CD4-positive, alpha-beta T cell (primary cell): ENCODE measurements at regions not wholly inside any gene's neighbourhood (a gene's known extent, or its start where the extent isn't known, plus 50 kb on each side); places are given as distances from the start of the nearest gene placed in this dataset.

Source experiments
- ATAC-seq: fragments of 200-7000 bp; cut with Tn5 transposase; one replicate; pipeline ENCODE4 v1.10.0; 2022; ENCODE audit warnings: mild to moderate bottlenecking; ENCODE audit not compliant: poor library complexity
- CTCF ChIA-PET: fragments of 350-600 bp; sonication (Branson Sonifier 250); formaldehyde crosslinking; loops from one replicate; lab custom pipeline; 2021; ENCODE audit warnings: antibody characterized with exemption, inconsistent platforms; lab: Charles Lee
- POLR2A ChIA-PET: fragments of 350-600 bp; sonication (Branson Sonifier 250); formaldehyde crosslinking; loops from one replicate; lab custom pipeline; 2021; ENCODE audit warnings: antibody characterized with exemption, inconsistent platforms; lab: Charles Lee
- DNase-seq, 14 experiments: peaks; one replicate each; pipeline ENCODE4 v3.0.0-alpha.2; 2013 to 2020; ENCODE audit warnings: mixed read lengths in 2 of 14
- H3K27ac ChIP-seq, 2 donors: one replicate each; pipeline versions ENCODE4 v1.5.1 to v1.7.0; 2013; ENCODE audit warnings: low read length in 2 of 2, low read depth in 1 of 2, mild to moderate bottlenecking in 1 of 2
- H3K27me3 ChIP-seq, 2 experiments: 1 replicate in 1 of 2; 2 replicates in 1 of 2; pipeline versions ENCODE4 v1.6.1 to v1.7.0; 2013; ENCODE audit warnings: low read length in 2 of 2, control low read depth in 1 of 2, mild to moderate bottlenecking in 1 of 2, moderate library complexity in 1 of 2; ENCODE audit not compliant: insufficient read depth in 2 of 2, control insufficient read depth in 1 of 2
- H3K36me3 ChIP-seq: one replicate; pipeline ENCODE4 v1.6.1; 2013; ENCODE audit warnings: low read length, control low read depth; ENCODE audit not compliant: insufficient read depth
- H3K4me1 ChIP-seq: one replicate; pipeline ENCODE4 v1.6.1; 2013; ENCODE audit warnings: low read length, control low read depth; ENCODE audit not compliant: insufficient read depth
- H3K4me3 ChIP-seq: one replicate; pipeline ENCODE4 v1.5.1; 2013; ENCODE audit warnings: mild to moderate bottlenecking, low read length, moderate library complexity
- H3K9me3 ChIP-seq, 2 experiments: 1 replicate in 1 of 2; 2 replicates in 1 of 2; pipeline versions ENCODE4 v1.6.1 to v1.7.0; 2013; ENCODE audit warnings: low read length in 2 of 2, mild to moderate bottlenecking in 2 of 2, control low read depth in 1 of 2, moderate library complexity in 1 of 2; ENCODE audit not compliant: control insufficient read depth in 1 of 2, insufficient read depth in 1 of 2
- H3K27ac Mint-ChIP-seq: one replicate; pipeline ENCODE4 v1.8.0; 2020; ENCODE audit warnings: mixed read lengths
- H3K27me3 Mint-ChIP-seq: one replicate; pipeline ENCODE4 v1.8.0; 2021; ENCODE audit warnings: mixed read lengths
- H3K36me3 Mint-ChIP-seq: one replicate; pipeline ENCODE4 v1.8.0; 2021; ENCODE audit warnings: low read depth, mixed read lengths
- H3K4me1 Mint-ChIP-seq: one replicate; pipeline ENCODE4 v1.8.0; 2021; ENCODE audit warnings: low read depth, mixed read lengths
- H3K4me3 Mint-ChIP-seq: one replicate; pipeline ENCODE4 v1.8.0; 2020; ENCODE audit warnings: mild to moderate bottlenecking, mixed read lengths
- H3K9me3 Mint-ChIP-seq: one replicate; pipeline ENCODE4 v1.8.0; 2020; ENCODE audit warnings: mixed read lengths
- CTCF ChIP-seq: fragments of 200-600 bp; IDR thresholded peaks from one replicate; pipeline ENCODE4 v1.8.0; 2022; ENCODE audit warnings: antibody characterized with exemption, mild to moderate bottlenecking
- intact Hi-C, 2 experiments: fragments of 100-400 bp; cut with DNase I in 1 of 2; cut with micrococcal nuclease in 1 of 2; formaldehyde crosslinking; loops; one replicate each; pipeline versions ENCODE4 v1.15.1 to v1.9.0; 2023 to 2025; cut with DNase I, micrococcal nuclease

DNA sequence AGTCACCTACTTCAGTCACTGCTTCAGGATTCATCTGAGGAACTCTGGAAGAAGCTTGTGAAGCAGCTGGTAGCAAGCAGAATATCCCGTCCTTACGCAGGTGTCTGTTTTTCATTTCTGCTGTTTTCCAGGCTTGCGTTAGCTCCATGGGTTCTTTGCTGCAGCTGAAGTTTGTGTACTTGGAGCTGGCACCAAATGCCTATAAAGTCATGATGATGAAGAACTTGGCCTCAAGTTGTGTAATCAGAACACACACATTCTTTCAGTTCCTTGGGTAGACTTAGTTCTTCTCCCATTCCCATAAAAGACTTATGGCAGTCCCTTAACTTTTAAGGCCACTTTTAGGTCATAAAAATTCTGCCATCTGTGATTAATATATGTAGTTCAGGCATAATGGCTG is 116.7 kb downstream of the LRRC70 start:
- Mint-ChIP-seq H3K4me1 (peaks cover 3% of the 10 kb centered on the region), H3K36me3 (no peaks in the 10 kb centered on the region), H3K9me3 (no peaks in the 10 kb centered on the region), H3K27ac (no peak overlapping the region), H3K4me3 (no peak overlapping the region), H3K27me3 (no peaks in the 10 kb centered on the region)
- POLR2A ChIA-PET = no interaction called here
- no peaks in the 10 kb centered on the region for H3K4me1 ChIP-seq
- H3K27me3 ChIP-seq = no peaks in the 10 kb centered on the region
- H3K36me3 ChIP-seq = no peaks in the 10 kb centered on the region
- H3K9me3 ChIP-seq = no peaks in the 10 kb centered on the region
- intact Hi-C loops = no loop called here
- ATAC-seq (no peak), DNase-seq (no peak)
- H3K4me3 ChIP-seq = no peak overlapping the region
- no peak for TF ChIP-seq CTCF
- CTCF ChIA-PET = no interaction called here
- no peak overlapping the region for H3K27ac ChIP-seq

DNA sequence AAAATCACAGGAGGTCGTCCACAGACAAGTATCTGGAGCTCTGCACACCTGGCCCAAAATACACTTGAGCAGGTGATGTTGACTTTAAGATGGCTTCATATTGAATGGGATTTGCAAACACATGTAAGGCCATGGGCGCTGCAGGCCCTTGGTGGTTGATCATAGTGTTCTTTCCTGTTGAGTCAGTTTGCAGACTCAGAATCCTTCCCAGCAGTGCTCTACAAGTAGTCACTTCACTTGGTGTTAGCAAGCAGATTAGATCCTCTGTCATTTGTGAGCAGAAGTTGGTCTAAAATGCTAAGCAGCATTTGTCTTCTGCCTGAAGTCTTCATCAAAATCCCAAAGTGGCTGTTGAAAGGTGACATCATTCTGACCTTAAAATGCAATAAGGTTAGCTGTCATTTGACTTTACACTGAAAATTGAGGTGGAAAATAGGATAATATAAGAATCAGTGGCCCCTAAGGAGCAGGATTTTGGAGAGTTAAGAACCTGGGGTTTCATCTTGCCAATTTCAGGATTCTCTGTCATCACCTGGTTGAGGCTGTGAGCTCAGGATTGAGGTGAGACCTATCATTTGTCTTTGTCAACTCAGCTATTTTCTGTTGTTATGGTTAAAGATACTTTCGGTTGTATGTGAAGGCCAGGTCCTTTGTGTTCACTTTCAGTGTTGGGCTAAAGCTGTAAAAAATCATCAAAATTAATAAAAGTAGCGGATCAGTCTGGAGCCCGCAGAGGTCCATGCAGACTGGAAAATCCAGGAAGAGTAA is 114.5 kb downstream of the LRRC70 start:
- peaks cover 3% of the 10 kb centered on the region for H3K4me1 ChIP-seq
- no peaks in the 10 kb centered on the region for H3K27me3 ChIP-seq
- H3K27me3 Mint-ChIP-seq = no peaks in the 10 kb centered on the region
- no peaks in the 10 kb centered on the region for H3K9me3 ChIP-seq
- H3K27ac Mint-ChIP-seq = no peak overlapping the region
- DNase-seq = no peak
- H3K4me3 ChIP-seq = no peak overlapping the region
- no peak overlapping the region for H3K4me3 Mint-ChIP-seq
- CTCF ChIA-PET = no interaction called here
- no peaks in the 10 kb centered on the region for H3K9me3 Mint-ChIP-seq
- intact Hi-C loops = no loop called here
- H3K4me1 Mint-ChIP-seq = peaks cover 10% of the 10 kb centered on the region
- no peaks in the 10 kb centered on the region for H3K36me3 Mint-ChIP-seq
- POLR2A ChIA-PET = no interaction called here
- no peaks in the 10 kb centered on the region for H3K36me3 ChIP-seq
- ATAC-seq = no peak
- H3K27ac ChIP-seq = no peak overlapping the region
- TF ChIP-seq CTCF = no peak

DNA sequence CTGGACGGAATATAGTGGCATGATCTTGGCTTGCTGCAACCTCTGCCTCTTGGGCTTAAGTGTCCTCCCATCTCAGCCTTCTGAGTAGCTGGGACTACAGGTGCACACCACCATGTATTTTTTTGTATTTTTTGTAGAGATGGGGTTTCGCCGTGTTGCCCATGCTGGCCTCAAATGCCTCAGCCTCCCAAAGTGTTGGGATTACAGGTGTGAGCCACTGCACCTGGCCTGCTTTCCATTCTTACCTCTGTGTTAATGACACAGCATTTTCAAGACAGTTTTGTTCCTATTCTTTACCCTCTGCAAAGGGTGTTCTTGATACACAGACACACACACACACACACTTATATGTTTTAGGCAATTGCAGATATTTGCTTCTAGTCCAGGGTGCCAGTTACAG is 113.3 kb downstream of the LRRC70 start:
- Mint-ChIP-seq H3K36me3 (no peaks in the 10 kb centered on the region), H3K27me3 (no peaks in the 10 kb centered on the region), H3K9me3 (no peaks in the 10 kb centered on the region), H3K4me3 (no peak overlapping the region), H3K27ac (no peak overlapping the region), H3K4me1 (peaks cover 10% of the 10 kb centered on the region)
- H3K9me3 ChIP-seq = no peaks in the 10 kb centered on the region
- H3K27me3 ChIP-seq = no peaks in the 10 kb centered on the region
- ATAC-seq (no peak), DNase-seq (no peak)
- intact Hi-C loops = no loop called here
- H3K27ac ChIP-seq = no peak overlapping the region
- no peak overlapping the region for H3K4me3 ChIP-seq
- peaks cover 3% of the 10 kb centered on the region for H3K4me1 ChIP-seq
- no peak for TF ChIP-seq CTCF
- H3K36me3 ChIP-seq = no peaks in the 10 kb centered on the region
- CTCF ChIA-PET = no interaction called here
- POLR2A ChIA-PET = no interaction called here
